H9 (cell line): ENCODE measurements at regions not wholly inside any gene's neighbourhood (a gene's known extent, or its start where the extent isn't known, plus 50 kb on each side); places are given as distances from the start of the nearest gene placed in this dataset.

Source experiments
- DNase-seq: peaks from one replicate; pipeline ENCODE4 v3.0.0-alpha.2; 2017
- H2AFZ ChIP-seq: one replicate; pipeline ENCODE4 v1.6.1; 2013; ENCODE audit warnings: mild to moderate bottlenecking, low read length, control low read depth, moderate library complexity
- H2AK5ac ChIP-seq: 2 replicates; pipeline ENCODE4 v1.6.1; 2013; ENCODE audit warnings: low read length, control low read depth, mixed read lengths; ENCODE audit not compliant: insufficient read length
- H2BK120ac ChIP-seq: one replicate; pipeline ENCODE4 v1.6.1; 2013; ENCODE audit warnings: low read depth, mild to moderate bottlenecking, low read length, control low read depth, inconsistent platforms; ENCODE audit not compliant: poor library complexity, severe bottlenecking
- H2BK12ac ChIP-seq: 2 replicates; pipeline ENCODE4 v1.6.1; 2013; ENCODE audit warnings: low read length, control low read depth, mixed read lengths, low read depth; ENCODE audit not compliant: insufficient read length
- H2BK15ac ChIP-seq: 2 replicates; pipeline ENCODE4 v1.6.1; 2013; ENCODE audit warnings: low read depth, low read length, control low read depth
- H2BK20ac ChIP-seq: one replicate; pipeline ENCODE4 v1.6.1; 2013; ENCODE audit warnings: low read depth, mild to moderate bottlenecking, low read length, control low read depth, inconsistent platforms; ENCODE audit not compliant: poor library complexity, severe bottlenecking
- H2BK5ac ChIP-seq: 2 replicates; pipeline ENCODE4 v1.6.1; 2013; ENCODE audit warnings: low read length, control low read depth, mixed read lengths; ENCODE audit not compliant: insufficient read length
- H3K14ac ChIP-seq: 2 replicates; pipeline ENCODE4 v1.6.1; 2013; ENCODE audit warnings: low read length, control low read depth; ENCODE audit not compliant: insufficient read depth
- H3K18ac ChIP-seq: 2 replicates; pipeline ENCODE4 v1.6.1; 2013; ENCODE audit warnings: low read depth, mild to moderate bottlenecking, mixed read lengths, low read length, control low read depth; ENCODE audit not compliant: insufficient read length
- H3K23ac ChIP-seq: 2 replicates; pipeline ENCODE4 v1.6.1; 2013; ENCODE audit warnings: low read length, control low read depth, mixed read lengths, low read depth; ENCODE audit not compliant: insufficient read length
- H3K23me2 ChIP-seq: 2 replicates; pipeline ENCODE4 v1.6.1; 2013; ENCODE audit warnings: low read depth, mild to moderate bottlenecking, mixed read lengths, low read length, control low read depth; ENCODE audit not compliant: insufficient read length, poor library complexity, severe bottlenecking
- H3K27ac ChIP-seq: 2 replicates; pipeline ENCODE4 v1.5.1; 2013; ENCODE audit warnings: low read length, control low read depth, mixed read lengths, low read depth; ENCODE audit not compliant: insufficient read length
- H3K27me3 ChIP-seq: 2 replicates; pipeline ENCODE4 v1.6.1; 2013; ENCODE audit warnings: low read length, control low read depth, inconsistent platforms; ENCODE audit not compliant: insufficient read depth
- H3K4ac ChIP-seq: 2 replicates; pipeline ENCODE4 v1.6.1; 2013; ENCODE audit warnings: low read depth, mild to moderate bottlenecking, control low read depth, inconsistent platforms, low read length, moderate library complexity
- H3K4me1 ChIP-seq: 2 replicates; pipeline ENCODE4 v1.6.1; 2013; ENCODE audit warnings: low read length, control low read depth, inconsistent platforms; ENCODE audit not compliant: insufficient read depth
- H3K4me2 ChIP-seq: 2 replicates; pipeline ENCODE4 v1.6.1; 2013; ENCODE audit warnings: low read length, control low read depth, mixed read lengths; ENCODE audit not compliant: insufficient read length, insufficient read depth
- H3K56ac ChIP-seq: 2 replicates; pipeline ENCODE4 v1.6.1; 2013; ENCODE audit warnings: low read depth, mild to moderate bottlenecking, mixed read lengths, low read length, control low read depth; ENCODE audit not compliant: insufficient read length
- H3K79me1 ChIP-seq: 2 replicates; pipeline ENCODE4 v1.6.1; 2013; ENCODE audit warnings: low read depth, mild to moderate bottlenecking, moderate library complexity, low read length, control low read depth, inconsistent platforms; ENCODE audit not compliant: insufficient read depth, poor library complexity, severe bottlenecking
- H3K79me2 ChIP-seq: 2 replicates; pipeline ENCODE4 v1.6.1; 2013; ENCODE audit warnings: low read length, control low read depth, inconsistent platforms; ENCODE audit not compliant: insufficient read depth
- H3K9ac ChIP-seq: 2 replicates; pipeline ENCODE4 v1.6.1; 2013; ENCODE audit warnings: low read length, control low read depth, mixed read lengths; ENCODE audit not compliant: insufficient read length; ENCODE audit errors: extremely low read depth
- H3K9me3 ChIP-seq: one replicate; pipeline ENCODE4 v1.6.1; 2013; ENCODE audit warnings: low read depth, low read length, inconsistent platforms; ENCODE audit not compliant: control insufficient read depth
- H3T11ph ChIP-seq: one replicate; pipeline ENCODE4 v1.6.1; 2013; ENCODE audit warnings: mild to moderate bottlenecking, low read length, control low read depth, inconsistent platforms
- H4K20me1 ChIP-seq: one replicate; pipeline ENCODE4 v1.6.1; 2013; ENCODE audit not compliant: control insufficient read depth, insufficient read length, insufficient read depth
- H4K5ac ChIP-seq: 2 replicates; pipeline ENCODE4 v1.6.1; 2013; ENCODE audit warnings: low read depth, mild to moderate bottlenecking, mixed read lengths, low read length, control low read depth; ENCODE audit not compliant: insufficient read length
- H4K8ac ChIP-seq: replicated peaks from 2 replicates; pipeline ENCODE4 v1.6.1; 2013; ENCODE audit warnings: low read length, control low read depth, mixed read lengths, low read depth; ENCODE audit not compliant: insufficient read length
- H4K91ac ChIP-seq: 2 replicates; pipeline ENCODE4 v1.6.1; 2013; ENCODE audit warnings: low read depth, mild to moderate bottlenecking, moderate library complexity, mixed read lengths, low read length, control low read depth; ENCODE audit not compliant: insufficient read length
- H3K27ac Mint-ChIP-seq, 3 experiments: 2 replicates in 2 of 3; 3 replicates in 1 of 3; pipeline ENCODE4 v1.8.0; 2020 to 2021; ENCODE audit warnings: mixed read lengths in 3 of 3, mild to moderate bottlenecking in 1 of 3, moderate library complexity in 1 of 3
- H3K27me3 Mint-ChIP-seq: 2 replicates; pipeline ENCODE4 v1.8.0; 2021; ENCODE audit warnings: low read depth, mild to moderate bottlenecking, moderate library complexity, mixed read lengths
- H3K36me3 Mint-ChIP-seq, 3 experiments: 2 replicates in 2 of 3; 3 replicates in 1 of 3; pipeline ENCODE4 v1.8.0; 2020 to 2021; ENCODE audit warnings: low read depth in 3 of 3, mixed read lengths in 3 of 3; ENCODE audit not compliant: insufficient read depth in 1 of 3
- H3K4me1 Mint-ChIP-seq, 2 experiments: 2 replicates each; pipeline ENCODE4 v1.8.0; 2020; ENCODE audit warnings: mixed read lengths in 2 of 2
- H3K4me3 Mint-ChIP-seq, 2 experiments: 2 replicates in 1 of 2; 3 replicates in 1 of 2; pipeline ENCODE4 v1.8.0; 2020 to 2021; ENCODE audit warnings: mild to moderate bottlenecking in 2 of 2, mixed read lengths in 2 of 2, moderate library complexity in 1 of 2
- H3K9me3 Mint-ChIP-seq, 2 experiments: 2 replicates in 1 of 2; 3 replicates in 1 of 2; pipeline ENCODE4 v1.8.0; 2020; ENCODE audit warnings: mild to moderate bottlenecking in 2 of 2, mixed read lengths in 2 of 2, moderate library complexity in 1 of 2
- CTCF ChIP-seq: fragments of 200-600 bp; sonication (generic); conservative IDR thresholded peaks from 3 replicates; pipeline ENCODE4 v1.8.0; 2021; ENCODE audit warnings: antibody characterized with exemption, mild to moderate bottlenecking
- WGBS: extraction: QIAGEN DNeasy Blood & Tissue Kit; methylation state at CpG from one replicate; pipeline ENCODE4 v1.1.7; 2013; ENCODE audit warnings: missing lambda C conversion rate, low lambda C conversion rate, mixed read lengths; ENCODE audit not compliant: insufficient read length; ENCODE audit errors: extremely low coverage; 5-methylcytosine and 5-hydroxymethylcytosine counted together

- no peaks in the 10 kb centered on the region for H3K27me3 Mint-ChIP-seq
- no peak overlapping the region for H3K23ac ChIP-seq
Observed at GRCh38 chr2:18959200-18959599, 369.8 kb upstream of the NT5C1B start.

More at GRCh38 chr2:18959200-18959599, 369.8 kb upstream of the NT5C1B start:
- Histone ChIP-seq H2BK15ac (no peak overlapping the region), H3K27ac (no peak overlapping the region), H3K56ac (no peak overlapping the region), H3K23me2 (no peaks in the 10 kb centered on the region), H2BK120ac (no peak overlapping the region), H3K9ac (no peak overlapping the region), H3T11ph (no peak overlapping the region), H2BK5ac (no peak overlapping the region), H3K4me1 (no peaks in the 10 kb centered on the region), H3K18ac (no peak overlapping the region), H3K79me2 (no peaks in the 10 kb centered on the region), H2AFZ (no peak overlapping the region), H4K20me1 (no peaks in the 10 kb centered on the region), H3K14ac (no peak overlapping the region), H3K27me3 (no peaks in the 10 kb centered on the region), H4K8ac (no peak overlapping the region), H3K4me2 (no peak overlapping the region), H3K9me3 (no peaks in the 10 kb centered on the region), H4K5ac (no peak overlapping the region), H3K4ac (no peak overlapping the region), H2AK5ac (no peak overlapping the region), H4K91ac (no peak overlapping the region), H2BK12ac (no peak overlapping the region), H3K79me1 (no peaks in the 10 kb centered on the region), H2BK20ac (no peak overlapping the region)
- Mint-ChIP-seq H3K36me3 (no peaks in the 10 kb centered on the region; a peak in 1 of 7 replicates), H3K4me1 (peaks cover 0 to 6% of the 10 kb centered on the region in 2 experiments; a peak in 1 of 4 replicates), H3K27ac (no peak overlapping the region), H3K4me3 (no peak overlapping the region), H3K9me3 (peaks cover 0 to 2% of the 10 kb centered on the region in 2 experiments; a peak in 3 of 5 replicates)
- WGBS, result no CpG with 5 or more reads among the region's 1 CpG
- no peak for DNase-seq
- no peak for TF ChIP-seq CTCF
